GM12801 (cell line): ENCODE measurements at regions not wholly inside any gene's neighbourhood (a gene's known extent, or its start where the extent isn't known, plus 50 kb on each side); places are given as distances from the start of the nearest gene placed in this dataset.

Experiments used
- CTCF ChIP-seq: IDR thresholded peaks from one replicate; pipeline ENCODE4 v1.5.1; 2011; ENCODE audit warnings: control low read depth; ENCODE audit not compliant: insufficient read length; ENCODE audit errors: extremely low read depth

GRCh38 chr1:70811815-70812214 is 235.8 kb downstream of the PTGER3 start:
- no peak for TF ChIP-seq CTCF

GRCh38 chr1:70812442-70813109 is 235.0 kb downstream of the PTGER3 start:
- no peak for TF ChIP-seq CTCF

DNA sequence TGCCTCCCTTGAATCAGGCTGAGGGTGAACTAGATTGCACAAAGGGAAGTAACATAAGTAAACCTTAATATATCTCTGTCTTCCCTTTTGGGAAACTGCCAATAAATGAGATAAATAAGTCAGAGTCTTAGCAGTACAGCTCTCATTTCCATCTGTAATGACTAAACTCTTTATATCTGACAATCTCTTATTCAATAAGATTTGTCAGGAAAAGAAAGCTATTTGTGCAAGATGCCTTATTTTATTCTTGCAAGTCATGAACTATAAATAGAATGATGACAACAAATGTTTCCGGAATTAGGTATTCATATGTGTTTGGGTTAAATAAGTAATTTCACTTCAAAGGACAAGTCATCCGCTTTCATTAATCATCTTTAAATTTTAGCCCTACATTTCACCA is 229.2 kb downstream of the PTGER3 start:
- no peak for TF ChIP-seq CTCF

DNA sequence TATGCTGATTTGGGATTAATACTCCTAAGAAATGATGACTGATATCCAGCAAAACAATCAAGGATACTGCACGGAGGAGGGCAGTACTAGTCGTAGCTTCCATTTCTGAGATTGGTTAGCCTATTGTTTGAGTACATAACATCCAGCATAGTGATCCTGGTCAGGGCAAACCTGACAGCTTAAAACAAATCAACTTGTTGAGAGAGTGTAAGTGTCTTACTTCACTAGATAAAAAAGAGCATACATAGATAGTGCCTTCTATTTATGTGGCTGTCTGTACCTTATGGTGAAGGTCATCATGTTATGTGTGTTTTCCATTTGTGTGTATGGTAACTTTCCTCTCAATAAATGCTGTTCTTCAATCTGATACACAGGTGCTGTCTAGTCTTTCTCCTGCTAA is 228.4 kb downstream of the PTGER3 start:
- no peak for TF ChIP-seq CTCF

DNA sequence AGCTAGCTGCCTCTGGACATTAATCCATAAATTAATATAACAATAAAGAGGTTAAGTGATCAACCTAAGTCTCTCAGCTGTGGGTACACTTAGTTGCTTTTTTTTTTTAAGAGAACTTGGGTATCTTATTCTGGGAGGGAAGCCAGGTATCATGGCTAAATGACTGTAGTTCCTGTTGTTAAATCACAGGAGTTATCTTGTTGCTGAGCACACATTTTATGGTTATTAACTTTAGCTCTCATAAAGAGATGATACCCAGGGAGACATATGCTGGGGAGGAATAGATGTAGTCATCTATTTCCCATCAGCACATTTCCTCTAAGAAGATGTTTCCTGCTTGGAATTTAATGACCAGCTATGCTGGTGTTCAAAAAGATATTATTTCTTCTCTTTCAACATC is 227.8 kb downstream of the PTGER3 start:
- no peak for TF ChIP-seq CTCF

DNA sequence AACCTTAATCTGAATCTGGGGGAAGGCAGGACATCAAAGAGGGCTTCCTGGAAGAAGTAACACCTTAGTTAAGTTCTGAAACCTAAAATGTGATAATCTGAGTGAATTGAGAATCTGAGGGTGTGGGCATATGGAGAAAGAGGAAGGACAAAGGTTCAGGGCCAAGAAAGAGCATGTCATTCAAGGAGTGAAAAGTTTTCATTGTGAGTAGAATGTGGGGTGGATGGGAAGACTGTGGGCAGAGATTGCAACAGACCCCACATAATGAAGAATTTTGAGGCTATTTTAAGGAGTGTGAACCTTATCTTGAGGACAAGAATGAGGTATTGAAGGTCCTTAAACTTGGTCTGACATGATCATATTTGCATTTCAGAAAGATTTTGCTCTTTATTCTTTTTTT is 227.2 kb downstream of the PTGER3 start:
- TF ChIP-seq CTCF = no peak

DNA sequence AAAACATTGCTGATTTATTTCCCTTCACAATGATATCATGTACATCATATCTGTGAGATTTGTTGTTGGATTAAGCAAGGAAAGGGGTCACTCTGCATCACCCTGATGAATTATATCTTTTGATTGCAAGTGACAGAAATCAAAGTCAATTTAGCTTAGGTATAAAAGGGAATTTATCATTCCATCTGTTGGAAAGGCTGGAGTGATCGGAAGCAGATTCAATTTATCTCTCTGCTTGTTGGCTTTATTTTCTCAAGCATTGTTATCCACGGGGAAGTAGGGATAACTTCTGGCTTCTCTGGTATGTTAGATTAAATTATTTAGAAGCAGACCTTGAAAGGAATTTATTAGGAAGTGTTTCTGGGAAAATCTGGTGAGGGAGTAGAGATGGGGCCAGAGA is 226.6 kb downstream of the PTGER3 start:
- TF ChIP-seq CTCF = no peak
